Osteoblast (primary cell): ENCODE measurements at regions not wholly inside any gene's neighbourhood (a gene's known extent, or its start where the extent isn't known, plus 50 kb on each side); places are given as distances from the start of the nearest gene placed in this dataset.

Experiments
- DNase-seq: peaks from one replicate; pipeline ENCODE4 v3.0.0; 2011; ENCODE audit warnings: low spot score, mixed read lengths; ENCODE audit not compliant: insufficient read length; ENCODE audit errors: missing footprints
- H2AFZ ChIP-seq: 2 replicates; pipeline ENCODE4 v1.6.0; 2011; ENCODE audit warnings: mild to moderate bottlenecking, low read length
- H3K27ac ChIP-seq: 2 replicates; pipeline ENCODE4 v1.5.1; 2011; ENCODE audit warnings: mild to moderate bottlenecking, low read depth, low read length, moderate library complexity
- H3K27me3 ChIP-seq: 2 replicates; pipeline ENCODE4 v1.6.0; 2012; ENCODE audit warnings: mild to moderate bottlenecking, control low read depth, inconsistent platforms, low read length, moderate library complexity; ENCODE audit not compliant: insufficient read depth
- H3K36me3 ChIP-seq: 2 replicates; pipeline ENCODE4 v1.5.1; 2011; ENCODE audit warnings: mild to moderate bottlenecking, low read length, control low read depth, moderate library complexity; ENCODE audit not compliant: insufficient read depth
- H3K4me1 ChIP-seq: 2 replicates; pipeline ENCODE4 v1.5.1; 2011; ENCODE audit warnings: mild to moderate bottlenecking, low read length, control low read depth, moderate library complexity; ENCODE audit not compliant: insufficient read depth
- H3K4me2 ChIP-seq: 2 replicates; pipeline ENCODE4 v1.6.0; 2011; ENCODE audit warnings: mild to moderate bottlenecking, low read length; ENCODE audit not compliant: insufficient read depth
- H3K4me3 ChIP-seq: fragments of 200-600 bp; sonication (generic); 3 replicates; pipeline ENCODE4 v1.5.1; 2012; ENCODE audit warnings: mild to moderate bottlenecking, low read length, inconsistent platforms; ENCODE audit not compliant: insufficient read depth
- H3K79me2 ChIP-seq: 2 replicates; pipeline ENCODE4 v1.6.0; 2012; ENCODE audit warnings: mild to moderate bottlenecking, low read length, control low read depth, inconsistent platforms; ENCODE audit not compliant: insufficient read depth
- H3K9me3 ChIP-seq: 2 replicates; pipeline ENCODE4 v1.5.1; 2011; ENCODE audit warnings: low read depth, low read length, control low read depth
- H4K20me1 ChIP-seq: 2 replicates; pipeline ENCODE4 v1.6.0; 2012; ENCODE audit warnings: mild to moderate bottlenecking, low read length, control low read depth; ENCODE audit not compliant: insufficient read depth
- TF ChIP-seq, protein P1 (sequence below): IDR thresholded peaks from 2 replicates; pipeline ENCODE4 v1.5.1; 2011; ENCODE audit warnings: mild to moderate bottlenecking, low read depth, low read length, moderate library complexity; ENCODE audit errors: extremely low read depth

DNA sequence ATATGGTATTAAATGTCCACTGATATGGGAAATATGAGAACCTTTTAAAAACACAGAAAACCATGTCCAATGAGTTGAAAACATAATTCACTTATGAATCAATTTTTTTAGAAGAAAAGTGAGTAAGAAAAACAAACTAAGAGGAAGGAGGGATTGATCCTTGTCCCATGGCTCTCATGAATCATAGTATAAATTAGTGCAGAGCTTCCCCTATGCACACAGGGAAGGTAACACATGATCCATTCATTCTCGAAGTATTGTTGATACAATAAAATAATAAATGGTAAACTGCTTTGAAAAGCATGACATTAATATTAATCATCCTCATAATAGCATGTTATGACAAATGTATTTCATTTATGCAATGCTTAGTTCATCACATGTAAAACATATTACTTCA lies 872.0 kb upstream of the CNTNAP5 start:
- H3K27ac ChIP-seq = no peak overlapping the region
- no peak overlapping the region for H2AFZ ChIP-seq
- no peak for DNase-seq
- no peaks in the 10 kb centered on the region for H3K27me3 ChIP-seq
- H3K4me1 ChIP-seq = no peaks in the 10 kb centered on the region
- no peaks in the 10 kb centered on the region for H4K20me1 ChIP-seq
- TF ChIP-seq, protein P1, sequence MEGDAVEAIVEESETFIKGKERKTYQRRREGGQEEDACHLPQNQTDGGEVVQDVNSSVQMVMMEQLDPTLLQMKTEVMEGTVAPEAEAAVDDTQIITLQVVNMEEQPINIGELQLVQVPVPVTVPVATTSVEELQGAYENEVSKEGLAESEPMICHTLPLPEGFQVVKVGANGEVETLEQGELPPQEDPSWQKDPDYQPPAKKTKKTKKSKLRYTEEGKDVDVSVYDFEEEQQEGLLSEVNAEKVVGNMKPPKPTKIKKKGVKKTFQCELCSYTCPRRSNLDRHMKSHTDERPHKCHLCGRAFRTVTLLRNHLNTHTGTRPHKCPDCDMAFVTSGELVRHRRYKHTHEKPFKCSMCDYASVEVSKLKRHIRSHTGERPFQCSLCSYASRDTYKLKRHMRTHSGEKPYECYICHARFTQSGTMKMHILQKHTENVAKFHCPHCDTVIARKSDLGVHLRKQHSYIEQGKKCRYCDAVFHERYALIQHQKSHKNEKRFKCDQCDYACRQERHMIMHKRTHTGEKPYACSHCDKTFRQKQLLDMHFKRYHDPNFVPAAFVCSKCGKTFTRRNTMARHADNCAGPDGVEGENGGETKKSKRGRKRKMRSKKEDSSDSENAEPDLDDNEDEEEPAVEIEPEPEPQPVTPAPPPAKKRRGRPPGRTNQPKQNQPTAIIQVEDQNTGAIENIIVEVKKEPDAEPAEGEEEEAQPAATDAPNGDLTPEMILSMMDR = no peak
- H3K36me3 ChIP-seq = no peaks in the 10 kb centered on the region
- no peaks in the 10 kb centered on the region for H3K79me2 ChIP-seq
- no peak overlapping the region for H3K4me2 ChIP-seq
- peaks cover 2% of the 10 kb centered on the region for H3K9me3 ChIP-seq
- H3K4me3 ChIP-seq = no peak overlapping the region

- Histone ChIP-seq H3K27ac (no peak overlapping the region), H3K79me2 (no peaks in the 10 kb centered on the region), H3K4me2 (no peak overlapping the region), H3K4me3 (no peak overlapping the region), H3K9me3 (peaks cover 2% of the 10 kb centered on the region), H2AFZ (no peak overlapping the region), H3K4me1 (no peaks in the 10 kb centered on the region), H3K36me3 (no peaks in the 10 kb centered on the region), H4K20me1 (no peaks in the 10 kb centered on the region), H3K27me3 (no peaks in the 10 kb centered on the region)
- no peak for DNase-seq
- TF ChIP-seq, protein P1 = no peak
Measured at GRCh38 chr2:123154195-123154594, 870.9 kb upstream of the CNTNAP5 start.

GRCh38 chr2:123157016-123157415 lies 868.1 kb upstream of the CNTNAP5 start:
- H3K27me3 ChIP-seq = no peaks in the 10 kb centered on the region
- TF ChIP-seq, protein P1 = no peak
- H3K4me2 ChIP-seq = no peak overlapping the region
- no peaks in the 10 kb centered on the region for H3K79me2 ChIP-seq
- H3K9me3 ChIP-seq = peaks cover 2% of the 10 kb centered on the region
- H4K20me1 ChIP-seq = no peaks in the 10 kb centered on the region
- H3K4me1 ChIP-seq = no peaks in the 10 kb centered on the region
- no peaks in the 10 kb centered on the region for H3K36me3 ChIP-seq
- DNase-seq = no peak
- no peak overlapping the region for H3K4me3 ChIP-seq
- no peak overlapping the region for H3K27ac ChIP-seq
- H2AFZ ChIP-seq = no peak overlapping the region

GRCh38 chr2:123162400-123163016 lies 862.6 kb upstream of the CNTNAP5 start:
- no peak for DNase-seq
- H3K4me1 ChIP-seq = no peaks in the 10 kb centered on the region
- H2AFZ ChIP-seq = no peak overlapping the region
- TF ChIP-seq, protein P1 = no peak
- no peak overlapping the region for H3K4me2 ChIP-seq
- no peak overlapping the region for H3K4me3 ChIP-seq
- no peak overlapping the region for H3K27ac ChIP-seq
- H3K79me2 ChIP-seq = no peaks in the 10 kb centered on the region
- no peaks in the 10 kb centered on the region for H3K27me3 ChIP-seq
- H3K36me3 ChIP-seq = no peaks in the 10 kb centered on the region
- H3K9me3 ChIP-seq = no peaks in the 10 kb centered on the region
- H4K20me1 ChIP-seq = no peaks in the 10 kb centered on the region
